Heart left ventricle (tissue), 13 donors: ENCODE measurements at regions not wholly inside any gene's neighbourhood (a gene's known extent, or its start where the extent isn't known, plus 50 kb on each side); places are given as distances from the start of the nearest gene placed in this dataset.

ENCODE experiments used
- CTCF ChIP-seq, 12 donors: fragments of 200-600 bp; sonication (generic) in 4 of 12; IDR thresholded peaks; one replicate each; pipeline versions ENCODE4 v1.5.0 to v1.8.0; 2018 to 2022; ENCODE audit warnings: antibody characterized with exemption in 12 of 12, mild to moderate bottlenecking in 5 of 12
- POLR2A ChIP-seq, 2 donors: fragments of 450-650 bp; IDR thresholded peaks; one replicate each; pipeline ENCODE4 v1.6.1; 2017; ENCODE audit warnings: antibody characterized with exemption in 2 of 2, mild to moderate bottlenecking in 2 of 2, moderate library complexity in 2 of 2
- donor health status: ischemic (EF 13 %, LVEDD 7.1; RV severe dilation, severe dysfunction).
- donor health status: DM: no; HTN: yes; CAD: no.
- donor health status: DM: no; HTN: no; CAD: no.
- donor health status: ischemic (EF 25% LVEDD 6.9; RV normal size, moderate dysfunction).
- donor health status: ischemic (EF 25% LVEDD 5.7; RV mildly dilated, moderate dysfunction).
- donor health status: ischemic (EF 35%, LVEDD 5.7; RV mildly dilated, moderate dysfunction).
- donor health status: nonischemic (EF 11% LVEDD 7.7; RV severe dilation, severe dysfunction).
- donor health status: DM: yes; HTN: yes; CAD: no.
- donor health status: PGD.
- donor health status: ischemic (EF 29% LVEDD 5.4; RV normal size, mild dysfunction).
- donor health status: nonischemic (EF 23%, LVEDD 6.1; RV moderate dilation, normal function).

- TF ChIP-seq POLR2A (IDR thresholded peaks at IDR 0.05) = no peak
- no peak for TF ChIP-seq CTCF (IDR thresholded peaks at IDR 0.05)
Measured at GRCh38 chr5:38182991-38183390, 75.4 kb upstream of the EGFLAM start.
